Panc1 (cell line): ENCODE measurements at regions not wholly inside any gene's neighbourhood (a gene's known extent, or its start where the extent isn't known, plus 50 kb on each side); places are given as distances from the start of the nearest gene placed in this dataset.

Experiments
- ATAC-seq: fragments of 200-7000 bp; cut with Tn5 transposase; 2 replicates; pipeline ENCODE4 v1.9.1; 2020; ENCODE audit warnings: mild to moderate bottlenecking, moderate library complexity
- BruUV-seq: library from RNA; stranded (reverse); fragments of 400-500 nt; replicated peaks from 2 replicates; lab custom pipeline; 2021; lab: Mats Ljungman, UMichigan
- CTCF ChIA-PET: fragments of 300-600 bp; sonication (Branson Sonifier 250); formaldehyde crosslinking; loops from one replicate; lab custom pipeline; 2022; ENCODE audit warnings: antibody characterized with exemption; lab: Charles Lee
- POLR2A ChIA-PET: fragments of 300-600 bp; sonication (Branson Sonifier 250); formaldehyde crosslinking; loops from one replicate; lab custom pipeline; 2022; ENCODE audit warnings: antibody characterized with exemption; lab: Charles Lee
- DNase-seq: peaks from one replicate; pipeline ENCODE4 v3.0.0-alpha.2; 2010; ENCODE audit warnings: low read depth, low spot score
- H3K27ac ChIP-seq: 2 replicates; pipeline ENCODE4 v1.5.1; 2011; ENCODE audit warnings: mild to moderate bottlenecking, low read length, inconsistent platforms
- H3K27me3 ChIP-seq: fragments of 200-500 bp; sonication (Bioruptor generic); 2 replicates; pipeline ENCODE4 v1.6.0; 2014; ENCODE audit warnings: low read length, inconsistent platforms; ENCODE audit not compliant: control insufficient read depth, insufficient read depth
- H3K36me3 ChIP-seq: fragments of 200-500 bp; sonication (Bioruptor generic); 2 replicates; pipeline ENCODE4 v1.5.1; 2014; ENCODE audit warnings: inconsistent platforms, mild to moderate bottlenecking, low read length, moderate library complexity; ENCODE audit not compliant: control insufficient read depth, insufficient read depth
- H3K4me1 ChIP-seq: 2 replicates; pipeline ENCODE4 v1.5.1; 2011; ENCODE audit warnings: inconsistent platforms, mild to moderate bottlenecking, low read length, moderate library complexity; ENCODE audit not compliant: control insufficient read depth, insufficient read depth
- H3K4me3 ChIP-seq, 2 experiments: 2 replicates each; pipeline ENCODE4 v1.5.1; 2011 to 2012; ENCODE audit warnings: low read depth in 2 of 2, low read length in 2 of 2, mild to moderate bottlenecking in 2 of 2, inconsistent platforms in 1 of 2, moderate library complexity in 1 of 2
- H3K9me3 ChIP-seq: fragments of 200-500 bp; sonication (Bioruptor generic); 2 replicates; pipeline ENCODE4 v1.5.1; 2014; ENCODE audit warnings: low read depth, mild to moderate bottlenecking, inconsistent platforms, low read length, moderate library complexity; ENCODE audit not compliant: control insufficient read depth, insufficient read depth
- POLR2AphosphoS5 ChIP-seq: IDR thresholded peaks from 2 replicates; pipeline ENCODE4 v1.6.1; 2012; ENCODE audit warnings: mild to moderate bottlenecking, low read depth, low read length, moderate library complexity
- REST ChIP-seq, 2 experiments: IDR thresholded peaks; 2 replicates each; pipeline ENCODE4 v1.6.1; 2011 to 2012; ENCODE audit warnings: low read depth in 2 of 2, control low read depth in 1 of 2, low read length in 1 of 2, mild to moderate bottlenecking in 1 of 2, moderate library complexity in 1 of 2; ENCODE audit not compliant: insufficient read depth in 1 of 2
- SIN3A ChIP-seq: IDR thresholded peaks from 2 replicates; pipeline ENCODE4 v1.6.1; 2012; ENCODE audit warnings: low read depth, mild to moderate bottlenecking, low read length, moderate library complexity, borderline replicate concordance; ENCODE audit not compliant: insufficient read depth
- TCF7L2 ChIP-seq: IDR thresholded peaks from 2 replicates; pipeline ENCODE4 v1.6.1; 2011; ENCODE audit warnings: mild to moderate bottlenecking, low read depth, low read length, inconsistent platforms
- in situ Hi-C: cut with HindIII; loops from 2 replicates; pipeline ENCODE4 v1.10.0; 2016; ENCODE audit warnings: low sequenced_read_pairs, low pct_unique_long_range_greater_than_20kb
- intact Hi-C: fragments of 100-400 bp; cut with micrococcal nuclease; formaldehyde crosslinking; loops from one replicate; pipeline ENCODE4 v1.10.0; 2022; ENCODE audit not compliant: unreplicated experiment
- TF ChIP-seq, protein P1 (sequence below): fragments of 450-650 bp; IDR thresholded peaks from 2 replicates; pipeline ENCODE4 v1.5.1; 2017; ENCODE audit warnings: mild to moderate bottlenecking

DNA sequence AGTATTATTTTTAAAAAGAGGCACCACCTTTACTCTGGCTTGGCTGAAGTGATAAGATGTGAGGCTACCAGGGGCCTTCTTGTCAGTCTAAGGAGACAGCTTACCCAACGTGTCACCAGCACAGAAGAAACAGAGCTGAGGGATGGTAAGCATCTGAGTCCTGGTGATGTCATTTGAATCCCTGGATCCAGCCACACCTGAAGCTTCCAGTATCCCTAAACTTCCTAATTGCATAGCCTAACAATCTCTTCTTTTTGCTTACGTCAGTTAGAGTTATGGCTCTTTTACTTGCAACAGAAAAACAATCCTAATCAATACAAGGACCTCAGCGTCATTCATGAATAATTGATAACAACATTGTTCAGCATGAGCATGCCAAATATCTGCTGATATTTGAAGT lies 436.6 kb downstream of the SHISA9 start:
- POLR2A ChIA-PET, result no interaction called here
- no TSS peak for BruUV-seq
- Histone ChIP-seq H3K27ac (no peak overlapping the region), H3K27me3 (no peaks in the 10 kb centered on the region), H3K36me3 (no peaks in the 10 kb centered on the region), H3K4me3 (no peak overlapping the region), H3K4me1 (no peaks in the 10 kb centered on the region), H3K9me3 (no peaks in the 10 kb centered on the region)
- no peak for TF ChIP-seq SIN3A
- no peak for TF ChIP-seq POLR2AphosphoS5
- TF ChIP-seq TCF7L2, result no peak
- TF ChIP-seq REST (IDR thresholded peaks at IDR 0.05; ENCODE audit: insufficient read depth in 1 of 2, low read depth in 2 of 2, low read length in 1 of 2), result no peak
- TF ChIP-seq, protein P1, sequence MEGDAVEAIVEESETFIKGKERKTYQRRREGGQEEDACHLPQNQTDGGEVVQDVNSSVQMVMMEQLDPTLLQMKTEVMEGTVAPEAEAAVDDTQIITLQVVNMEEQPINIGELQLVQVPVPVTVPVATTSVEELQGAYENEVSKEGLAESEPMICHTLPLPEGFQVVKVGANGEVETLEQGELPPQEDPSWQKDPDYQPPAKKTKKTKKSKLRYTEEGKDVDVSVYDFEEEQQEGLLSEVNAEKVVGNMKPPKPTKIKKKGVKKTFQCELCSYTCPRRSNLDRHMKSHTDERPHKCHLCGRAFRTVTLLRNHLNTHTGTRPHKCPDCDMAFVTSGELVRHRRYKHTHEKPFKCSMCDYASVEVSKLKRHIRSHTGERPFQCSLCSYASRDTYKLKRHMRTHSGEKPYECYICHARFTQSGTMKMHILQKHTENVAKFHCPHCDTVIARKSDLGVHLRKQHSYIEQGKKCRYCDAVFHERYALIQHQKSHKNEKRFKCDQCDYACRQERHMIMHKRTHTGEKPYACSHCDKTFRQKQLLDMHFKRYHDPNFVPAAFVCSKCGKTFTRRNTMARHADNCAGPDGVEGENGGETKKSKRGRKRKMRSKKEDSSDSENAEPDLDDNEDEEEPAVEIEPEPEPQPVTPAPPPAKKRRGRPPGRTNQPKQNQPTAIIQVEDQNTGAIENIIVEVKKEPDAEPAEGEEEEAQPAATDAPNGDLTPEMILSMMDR, result no peak
- intact Hi-C loops (no loop called here), in situ Hi-C loops (no loop called here)
- ATAC-seq (no peak), DNase-seq (no peak)
- CTCF ChIA-PET, result no interaction called here

GRCh38 chr16:13342675-13343074 lies 441.3 kb downstream of the SHISA9 start:
- Histone ChIP-seq H3K27me3 (no peaks in the 10 kb centered on the region), H3K36me3 (no peaks in the 10 kb centered on the region), H3K27ac (no peak overlapping the region), H3K9me3 (no peaks in the 10 kb centered on the region), H3K4me1 (no peaks in the 10 kb centered on the region), H3K4me3 (no peak overlapping the region)
- in situ Hi-C loops (no loop called here), intact Hi-C loops (no loop called here)
- ChIA-PET CTCF (no interaction called here), POLR2A (no interaction called here)
- DNase-seq (no peak), ATAC-seq (no peak)
- TF ChIP-seq, protein P1, result no peak
- TF ChIP-seq SIN3A (no peak), POLR2AphosphoS5 (no peak), REST (IDR thresholded peaks at IDR 0.05; ENCODE audit: insufficient read depth in 1 of 2, low read depth in 2 of 2, low read length in 1 of 2) (no peak), TCF7L2 (no peak)
- no TSS peak for BruUV-seq
